GM23248 (cell line): ENCODE measurements at regions not wholly inside any gene's neighbourhood (a gene's known extent, or its start where the extent isn't known, plus 50 kb on each side); places are given as distances from the start of the nearest gene placed in this dataset.

Experiments used
- EZH2 ChIP-seq: fragments of 200-600 bp; sonication (generic); IDR thresholded peaks from 2 replicates; pipeline ENCODE4 v1.6.1; 2018; ENCODE audit warnings: antibody characterized with exemption, mild to moderate bottlenecking; ENCODE audit not compliant: insufficient read depth, poor library complexity, severe bottlenecking
- EZH2phosphoT487 ChIP-seq: fragments of 200-600 bp; sonication (generic); IDR thresholded peaks from 2 replicates; pipeline ENCODE4 v1.6.1; 2018; ENCODE audit warnings: antibody characterized with exemption, moderate library complexity, mild to moderate bottlenecking, low read depth; ENCODE audit not compliant: insufficient read depth

- TF ChIP-seq EZH2 (no peak), EZH2phosphoT487 (no peak)
Measured at GRCh38 chr18:26714739-26715138, 150.8 kb downstream of the AQP4 start.
